Sigmoid colon (tissue), 4 donors: ENCODE measurements at regions not wholly inside any gene's neighbourhood (a gene's known extent, or its start where the extent isn't known, plus 50 kb on each side); places are given as distances from the start of the nearest gene placed in this dataset.

Experiments used
- EP300 ChIP-seq, 4 donors: sonication (generic); formaldehyde crosslinking; IDR thresholded peaks; one replicate each; pipeline ENCODE4 v1.6.1; 2017; ENCODE audit warnings: antibody characterized with exemption in 4 of 4
- POLR2A ChIP-seq, 2 donors: fragments of 450-650 bp; IDR thresholded peaks; one replicate each; pipeline ENCODE4 v1.6.1; 2016; ENCODE audit warnings: antibody characterized with exemption in 2 of 2, mild to moderate bottlenecking in 2 of 2, moderate library complexity in 2 of 2
- TF ChIP-seq, protein P1 (sequence below), 4 experiments: fragments of 450-650 bp in 3 of 4; fragments of 200-600 bp in 1 of 4; IDR thresholded peaks; one replicate each; pipeline ENCODE4 v1.5.1; 2016 to 2019; ENCODE audit warnings: antibody characterized with exemption in 4 of 4, mild to moderate bottlenecking in 3 of 4, moderate library complexity in 2 of 4

- TF ChIP-seq POLR2A (IDR thresholded peaks at IDR 0.05) (no peak), EP300 (IDR thresholded peaks at IDR 0.05) (no peak)
- TF ChIP-seq, protein P1, sequence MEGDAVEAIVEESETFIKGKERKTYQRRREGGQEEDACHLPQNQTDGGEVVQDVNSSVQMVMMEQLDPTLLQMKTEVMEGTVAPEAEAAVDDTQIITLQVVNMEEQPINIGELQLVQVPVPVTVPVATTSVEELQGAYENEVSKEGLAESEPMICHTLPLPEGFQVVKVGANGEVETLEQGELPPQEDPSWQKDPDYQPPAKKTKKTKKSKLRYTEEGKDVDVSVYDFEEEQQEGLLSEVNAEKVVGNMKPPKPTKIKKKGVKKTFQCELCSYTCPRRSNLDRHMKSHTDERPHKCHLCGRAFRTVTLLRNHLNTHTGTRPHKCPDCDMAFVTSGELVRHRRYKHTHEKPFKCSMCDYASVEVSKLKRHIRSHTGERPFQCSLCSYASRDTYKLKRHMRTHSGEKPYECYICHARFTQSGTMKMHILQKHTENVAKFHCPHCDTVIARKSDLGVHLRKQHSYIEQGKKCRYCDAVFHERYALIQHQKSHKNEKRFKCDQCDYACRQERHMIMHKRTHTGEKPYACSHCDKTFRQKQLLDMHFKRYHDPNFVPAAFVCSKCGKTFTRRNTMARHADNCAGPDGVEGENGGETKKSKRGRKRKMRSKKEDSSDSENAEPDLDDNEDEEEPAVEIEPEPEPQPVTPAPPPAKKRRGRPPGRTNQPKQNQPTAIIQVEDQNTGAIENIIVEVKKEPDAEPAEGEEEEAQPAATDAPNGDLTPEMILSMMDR (IDR thresholded peaks at IDR 0.05), result no peak
These were observed 121.9 kb upstream of the TMC3 start for GRCh38 chr15:81495780-81496467.
